SK-N-SH (cell line): ENCODE measurements at regions not wholly inside any gene's neighbourhood (a gene's known extent, or its start where the extent isn't known, plus 50 kb on each side); places are given as distances from the start of the nearest gene placed in this dataset.

Experiments
- CTCF ChIA-PET: fragments of 300-600, 350-600 bp; formaldehyde crosslinking; extraction: SDS; loops from one replicate; lab custom pipeline; 2021; lab: Yijun Ruan, JAX
- POLR2A ChIA-PET: fragments of 350-600 bp; sonication (Branson Sonifier 250); formaldehyde crosslinking; extraction: SDS; loops from one replicate; lab custom pipeline; 2020; ENCODE audit warnings: antibody characterized with exemption, inconsistent platforms; lab: Yijun Ruan, JAX
- DNase-seq: peaks from one replicate; pipeline ENCODE4 v3.0.0; 2012
- H2AFZ ChIP-seq: fragments of 200-600 bp; sonication (generic); 2 replicates; pipeline ENCODE4 v1.8.1; 2016; ENCODE audit warnings: antibody characterized with exemption, mild to moderate bottlenecking, low read depth
- H3F3A ChIP-seq: fragments of 200-600 bp; sonication (generic); replicated peaks from 2 replicates; pipeline ENCODE3; 2016; ENCODE audit warnings: antibody characterized with exemption, mild to moderate bottlenecking; ENCODE audit not compliant: insufficient read depth
- H3K27ac ChIP-seq, 2 experiments: fragments of 200-500 bp in 1 of 2; fragments of 200-600 bp in 1 of 2; sonication (Bioruptor generic) in 1 of 2; sonication (generic), shearing (Covaris generic) in 1 of 2; 2 replicates each; pipeline versions ENCODE4 v1.5.1 to v1.6.1; 2014 to 2016; ENCODE audit warnings: low read depth in 2 of 2, inconsistent platforms in 1 of 2, low read length in 1 of 2, mild to moderate bottlenecking in 1 of 2, mixed read lengths in 1 of 2
- H3K27me3 ChIP-seq: fragments of 200-600 bp; sonication (generic), shearing (Covaris generic); 2 replicates; pipeline ENCODE4 v1.6.1; 2016; ENCODE audit warnings: mixed run types; ENCODE audit not compliant: insufficient read depth
- H3K36me3 ChIP-seq, 2 experiments: fragments of 200-500 bp in 1 of 2; fragments of 200-600 bp in 1 of 2; sonication (Bioruptor generic) in 1 of 2; sonication (generic) in 1 of 2; replicated peaks in 1 of 2; 2 replicates each; pipeline versions ENCODE3 to v1.5.1; 2014 to 2016; ENCODE audit warnings: low read length in 1 of 2, mild to moderate bottlenecking in 1 of 2; ENCODE audit not compliant: insufficient read depth in 2 of 2, control insufficient read depth in 1 of 2
- H3K4me1 ChIP-seq, 2 experiments: fragments of 200-500 bp in 1 of 2; fragments of 200-600 bp in 1 of 2; sonication (Bioruptor generic) in 1 of 2; sonication (generic), shearing (Covaris generic) in 1 of 2; 2 replicates each; pipeline versions ENCODE4 v1.5.1 to v1.6.1; 2014 to 2016; ENCODE audit warnings: low read depth in 1 of 2, low read length in 1 of 2, mixed run types in 1 of 2; ENCODE audit not compliant: insufficient read depth in 2 of 2, control insufficient read depth in 1 of 2
- H3K4me2 ChIP-seq: fragments of 200-600 bp; sonication (generic), shearing (Covaris generic); 2 replicates; pipeline ENCODE4 v1.6.1; 2017; ENCODE audit warnings: mixed run types
- H3K4me3 ChIP-seq, 2 experiments: fragments of 200-500 bp in 1 of 2; fragments of 200-600 bp in 1 of 2; sonication (Bioruptor generic) in 1 of 2; sonication (generic), shearing (Covaris generic) in 1 of 2; 2 replicates each; pipeline versions ENCODE4 v1.5.1 to v1.8.1; 2014 to 2016; ENCODE audit warnings: low read depth in 2 of 2, inconsistent platforms in 1 of 2, low read length in 1 of 2, mild to moderate bottlenecking in 1 of 2, mixed read lengths in 1 of 2, moderate library complexity in 1 of 2
- H3K79me2 ChIP-seq: fragments of 200-600 bp; sonication (generic); 2 replicates; pipeline ENCODE4 v1.8.1; 2017; ENCODE audit warnings: mild to moderate bottlenecking; ENCODE audit not compliant: insufficient read depth
- H3K9ac ChIP-seq: fragments of 200-600 bp; sonication (generic); 2 replicates; pipeline ENCODE4 v1.6.1; 2017; ENCODE audit warnings: mixed run types
- H3K9me2 ChIP-seq: fragments of 200-600 bp; sonication (generic); 2 replicates; pipeline ENCODE4 v1.6.1; 2017; ENCODE audit warnings: mixed run types
- H3K9me3 ChIP-seq: fragments of 200-600 bp; sonication (generic); 2 replicates; pipeline ENCODE4 v1.6.1; 2017; ENCODE audit warnings: mixed run types, mild to moderate bottlenecking, moderate library complexity
- H4K20me1 ChIP-seq: fragments of 200-600 bp; sonication (generic); 2 replicates; pipeline ENCODE4 v1.6.1; 2017; ENCODE audit warnings: mild to moderate bottlenecking, mixed run types; ENCODE audit not compliant: insufficient read depth
- ELF1 ChIP-seq: IDR thresholded peaks from 2 replicates; pipeline ENCODE4 v1.4.0; 2012
- FOSL2 ChIP-seq: IDR thresholded peaks from 2 replicates; pipeline ENCODE4 v1.4.0; 2012; ENCODE audit warnings: low read depth, mild to moderate bottlenecking, moderate library complexity, borderline replicate concordance
- FOXJ3 ChIP-seq: sonication (generic); formaldehyde crosslinking; IDR thresholded peaks from 2 replicates; pipeline ENCODE4 v1.5.1; 2020; ENCODE audit warnings: mild to moderate bottlenecking, missing genetic modification reagents
- GABPA ChIP-seq: IDR thresholded peaks from 2 replicates; pipeline ENCODE4 v1.4.0; 2012; ENCODE audit warnings: low read depth, mild to moderate bottlenecking
- JUND ChIP-seq: IDR thresholded peaks from 2 replicates; pipeline ENCODE4 v1.4.0; 2012
- MXI1 ChIP-seq: IDR thresholded peaks from 2 replicates; pipeline ENCODE4 v1.6.1; 2012; ENCODE audit warnings: mild to moderate bottlenecking, low read depth, low read length, improper control_type of control experiment
- NRF1 ChIP-seq: IDR thresholded peaks from 2 replicates; pipeline ENCODE4 v1.6.1; 2012; ENCODE audit warnings: low read depth, mild to moderate bottlenecking, low read length
- RAD21 ChIP-seq: IDR thresholded peaks from 2 replicates; pipeline ENCODE4 v1.6.1; 2012; ENCODE audit warnings: mild to moderate bottlenecking, low read length
- RCOR1 ChIP-seq: fragments of 150-350 bp; IDR thresholded peaks from 2 replicates; pipeline ENCODE4 v1.6.1; 2017; ENCODE audit warnings: antibody characterized with exemption, low read length
- RFX5 ChIP-seq: IDR thresholded peaks from 2 replicates; pipeline ENCODE4 v1.6.1; 2012; ENCODE audit warnings: mild to moderate bottlenecking, improper control_type of control experiment, low read length
- RXRA ChIP-seq: IDR thresholded peaks from 2 replicates; pipeline ENCODE4 v1.4.0; 2012; ENCODE audit warnings: low read depth, mild to moderate bottlenecking, borderline replicate concordance
- SMC3 ChIP-seq: IDR thresholded peaks from 2 replicates; pipeline ENCODE4 v1.6.1; 2012; ENCODE audit warnings: low read depth, low read length, improper control_type of control experiment
- YY1 ChIP-seq: IDR thresholded peaks from 2 replicates; pipeline ENCODE4 v1.4.0; 2012; ENCODE audit warnings: low read depth, mild to moderate bottlenecking
- WGBS: methylation state at CpG from one replicate; pipeline ENCODE4 v1.1.6; 2017; ENCODE audit warnings: low lambda C conversion rate; 5-methylcytosine and 5-hydroxymethylcytosine counted together
- TF ChIP-seq, protein P1 (sequence below): IDR thresholded peaks from 2 replicates; pipeline ENCODE4 v1.6.1; 2012; ENCODE audit warnings: mild to moderate bottlenecking, low read depth, low read length, moderate library complexity
- TF ChIP-seq, protein P2 (sequence below): fragments of 200-600 bp; sonication (generic); IDR thresholded peaks from 2 replicates; pipeline ENCODE4 v1.6.1; 2017; ENCODE audit warnings: antibody characterized with exemption, mild to moderate bottlenecking, moderate library complexity
- TF ChIP-seq, protein P3 (sequence below): IDR thresholded peaks from 2 replicates; pipeline ENCODE4; 2012
- TF ChIP-seq, protein P4 (sequence below): fragments of 150-350 bp; IDR thresholded peaks from 2 replicates; pipeline ENCODE4 v1.6.1; 2016; ENCODE audit warnings: mild to moderate bottlenecking, low read depth, low read length
- TF ChIP-seq, protein P5 (sequence below): fragments of 150-350 bp; IDR thresholded peaks from 2 replicates; pipeline ENCODE4 v1.6.1; 2017; ENCODE audit warnings: antibody characterized with exemption, low read length, low read depth, borderline replicate concordance

DNA sequence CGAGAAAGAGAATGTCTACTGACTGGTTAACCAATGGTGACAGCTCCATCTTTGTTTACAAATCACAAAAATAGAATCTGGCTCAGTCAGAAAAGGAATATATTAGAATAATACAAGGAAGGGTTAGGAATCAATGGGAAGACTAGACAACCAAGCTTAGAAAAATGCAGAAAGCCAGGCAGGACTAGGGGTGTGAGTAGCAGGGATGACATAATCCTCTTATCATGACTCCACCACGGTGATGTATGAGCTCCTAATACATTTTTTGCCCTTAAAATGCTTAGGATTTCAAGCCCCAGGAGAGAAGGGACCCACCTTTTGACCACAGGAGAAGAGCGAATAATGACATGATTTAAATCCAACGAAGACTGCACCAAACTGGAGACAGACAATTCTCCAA, 252.3 kb downstream of the CHD9NB start:
- Histone ChIP-seq H3K4me3 (no peak overlapping the region), H3K27ac (no peak overlapping the region), H4K20me1 (no peaks in the 10 kb centered on the region), H3K4me1 (no peaks in the 10 kb centered on the region), H3K27me3 (no peaks in the 10 kb centered on the region), H3K4me2 (no peak overlapping the region), H3K36me3 (no peaks in the 10 kb centered on the region)
- no peak for DNase-seq
- no peak for TF ChIP-seq RFX5
- no peak for TF ChIP-seq FOXJ3 (CRISPR knock-in tag)
- no peak for TF ChIP-seq MXI1
- no peak for TF ChIP-seq NRF1
- TF ChIP-seq, protein P1, sequence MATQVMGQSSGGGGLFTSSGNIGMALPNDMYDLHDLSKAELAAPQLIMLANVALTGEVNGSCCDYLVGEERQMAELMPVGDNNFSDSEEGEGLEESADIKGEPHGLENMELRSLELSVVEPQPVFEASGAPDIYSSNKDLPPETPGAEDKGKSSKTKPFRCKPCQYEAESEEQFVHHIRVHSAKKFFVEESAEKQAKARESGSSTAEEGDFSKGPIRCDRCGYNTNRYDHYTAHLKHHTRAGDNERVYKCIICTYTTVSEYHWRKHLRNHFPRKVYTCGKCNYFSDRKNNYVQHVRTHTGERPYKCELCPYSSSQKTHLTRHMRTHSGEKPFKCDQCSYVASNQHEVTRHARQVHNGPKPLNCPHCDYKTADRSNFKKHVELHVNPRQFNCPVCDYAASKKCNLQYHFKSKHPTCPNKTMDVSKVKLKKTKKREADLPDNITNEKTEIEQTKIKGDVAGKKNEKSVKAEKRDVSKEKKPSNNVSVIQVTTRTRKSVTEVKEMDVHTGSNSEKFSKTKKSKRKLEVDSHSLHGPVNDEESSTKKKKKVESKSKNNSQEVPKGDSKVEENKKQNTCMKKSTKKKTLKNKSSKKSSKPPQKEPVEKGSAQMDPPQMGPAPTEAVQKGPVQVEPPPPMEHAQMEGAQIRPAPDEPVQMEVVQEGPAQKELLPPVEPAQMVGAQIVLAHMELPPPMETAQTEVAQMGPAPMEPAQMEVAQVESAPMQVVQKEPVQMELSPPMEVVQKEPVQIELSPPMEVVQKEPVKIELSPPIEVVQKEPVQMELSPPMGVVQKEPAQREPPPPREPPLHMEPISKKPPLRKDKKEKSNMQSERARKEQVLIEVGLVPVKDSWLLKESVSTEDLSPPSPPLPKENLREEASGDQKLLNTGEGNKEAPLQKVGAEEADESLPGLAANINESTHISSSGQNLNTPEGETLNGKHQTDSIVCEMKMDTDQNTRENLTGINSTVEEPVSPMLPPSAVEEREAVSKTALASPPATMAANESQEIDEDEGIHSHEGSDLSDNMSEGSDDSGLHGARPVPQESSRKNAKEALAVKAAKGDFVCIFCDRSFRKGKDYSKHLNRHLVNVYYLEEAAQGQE, result no peak
- no peak for TF ChIP-seq ELF1
- TF ChIP-seq, protein P2, sequence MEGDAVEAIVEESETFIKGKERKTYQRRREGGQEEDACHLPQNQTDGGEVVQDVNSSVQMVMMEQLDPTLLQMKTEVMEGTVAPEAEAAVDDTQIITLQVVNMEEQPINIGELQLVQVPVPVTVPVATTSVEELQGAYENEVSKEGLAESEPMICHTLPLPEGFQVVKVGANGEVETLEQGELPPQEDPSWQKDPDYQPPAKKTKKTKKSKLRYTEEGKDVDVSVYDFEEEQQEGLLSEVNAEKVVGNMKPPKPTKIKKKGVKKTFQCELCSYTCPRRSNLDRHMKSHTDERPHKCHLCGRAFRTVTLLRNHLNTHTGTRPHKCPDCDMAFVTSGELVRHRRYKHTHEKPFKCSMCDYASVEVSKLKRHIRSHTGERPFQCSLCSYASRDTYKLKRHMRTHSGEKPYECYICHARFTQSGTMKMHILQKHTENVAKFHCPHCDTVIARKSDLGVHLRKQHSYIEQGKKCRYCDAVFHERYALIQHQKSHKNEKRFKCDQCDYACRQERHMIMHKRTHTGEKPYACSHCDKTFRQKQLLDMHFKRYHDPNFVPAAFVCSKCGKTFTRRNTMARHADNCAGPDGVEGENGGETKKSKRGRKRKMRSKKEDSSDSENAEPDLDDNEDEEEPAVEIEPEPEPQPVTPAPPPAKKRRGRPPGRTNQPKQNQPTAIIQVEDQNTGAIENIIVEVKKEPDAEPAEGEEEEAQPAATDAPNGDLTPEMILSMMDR, result no peak
- no peak for TF ChIP-seq GABPA
- TF ChIP-seq YY1, result no peak
- TF ChIP-seq JUND, result no peak
- TF ChIP-seq SMC3, result no peak
- no peak for TF ChIP-seq RAD21
- TF ChIP-seq, protein P3, sequence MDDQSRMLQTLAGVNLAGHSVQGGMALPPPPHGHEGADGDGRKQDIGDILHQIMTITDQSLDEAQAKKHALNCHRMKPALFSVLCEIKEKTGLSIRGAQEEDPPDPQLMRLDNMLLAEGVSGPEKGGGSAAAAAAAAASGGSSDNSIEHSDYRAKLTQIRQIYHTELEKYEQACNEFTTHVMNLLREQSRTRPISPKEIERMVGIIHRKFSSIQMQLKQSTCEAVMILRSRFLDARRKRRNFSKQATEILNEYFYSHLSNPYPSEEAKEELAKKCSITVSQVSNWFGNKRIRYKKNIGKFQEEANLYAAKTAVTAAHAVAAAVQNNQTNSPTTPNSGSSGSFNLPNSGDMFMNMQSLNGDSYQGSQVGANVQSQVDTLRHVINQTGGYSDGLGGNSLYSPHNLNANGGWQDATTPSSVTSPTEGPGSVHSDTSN, result no peak
- TF ChIP-seq, protein P4, sequence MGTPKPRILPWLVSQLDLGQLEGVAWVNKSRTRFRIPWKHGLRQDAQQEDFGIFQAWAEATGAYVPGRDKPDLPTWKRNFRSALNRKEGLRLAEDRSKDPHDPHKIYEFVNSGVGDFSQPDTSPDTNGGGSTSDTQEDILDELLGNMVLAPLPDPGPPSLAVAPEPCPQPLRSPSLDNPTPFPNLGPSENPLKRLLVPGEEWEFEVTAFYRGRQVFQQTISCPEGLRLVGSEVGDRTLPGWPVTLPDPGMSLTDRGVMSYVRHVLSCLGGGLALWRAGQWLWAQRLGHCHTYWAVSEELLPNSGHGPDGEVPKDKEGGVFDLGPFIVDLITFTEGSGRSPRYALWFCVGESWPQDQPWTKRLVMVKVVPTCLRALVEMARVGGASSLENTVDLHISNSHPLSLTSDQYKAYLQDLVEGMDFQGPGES, result no peak
- no peak for TF ChIP-seq RXRA
- no peak for TF ChIP-seq RCOR1
- TF ChIP-seq FOSL2, result no peak
- TF ChIP-seq, protein P5, sequence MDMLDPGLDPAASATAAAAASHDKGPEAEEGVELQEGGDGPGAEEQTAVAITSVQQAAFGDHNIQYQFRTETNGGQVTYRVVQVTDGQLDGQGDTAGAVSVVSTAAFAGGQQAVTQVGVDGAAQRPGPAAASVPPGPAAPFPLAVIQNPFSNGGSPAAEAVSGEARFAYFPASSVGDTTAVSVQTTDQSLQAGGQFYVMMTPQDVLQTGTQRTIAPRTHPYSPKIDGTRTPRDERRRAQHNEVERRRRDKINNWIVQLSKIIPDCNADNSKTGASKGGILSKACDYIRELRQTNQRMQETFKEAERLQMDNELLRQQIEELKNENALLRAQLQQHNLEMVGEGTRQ, result no peak
- TF ChIP-seq, all 33 proteins: peak for 0
- Histone ChIP-seq H3K9ac (no peak overlapping the region), H2AFZ (no peak overlapping the region), H3F3A (no peaks in the 10 kb centered on the region), H3K9me2 (no peaks in the 10 kb centered on the region), H3K79me2 (no peaks in the 10 kb centered on the region), H3K9me3 (no peaks in the 10 kb centered on the region)
- ChIA-PET POLR2A (no interaction called here), CTCF (no interaction called here)
- 21% methylated on average over 4 of the region's 4 CpGs for WGBS
